ENCODE measurements at regions not wholly inside any gene's neighbourhood (a gene's known extent, or its start where the extent isn't known, plus 50 kb on each side); places are given as distances from the start of the nearest gene placed in this dataset.
"Not testable (repeated sequence)": the region's sequence is repeated elsewhere in the genome, so short reads cannot be mapped to it uniquely, and the experiment has no call there.

DNA sequence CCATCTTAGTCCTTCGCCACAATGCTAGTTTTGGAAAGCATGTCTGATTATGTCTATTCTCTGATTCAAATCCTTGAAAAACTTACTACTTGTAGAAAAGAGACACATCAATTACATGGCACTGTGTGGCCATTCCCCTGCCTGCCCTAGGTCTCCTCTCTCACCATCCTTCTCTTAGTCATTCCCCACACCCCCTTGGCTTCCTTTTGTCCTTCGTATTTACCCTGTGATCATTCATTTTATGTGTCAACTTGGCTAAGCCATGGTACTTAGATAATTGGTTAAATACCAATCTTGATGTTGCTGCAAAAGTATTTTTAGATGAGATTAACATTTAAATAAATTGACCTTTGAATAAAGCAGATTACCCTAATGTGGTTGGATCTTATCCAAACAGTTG lies 122.9 kb upstream of the CDH11 start:
- no peak overlapping the region for H3K27ac ChIP-seq (replicated peaks)
- H3K27me3 ChIP-seq (ENCODE audit: insufficient read depth, poor library complexity, severe bottlenecking): no peaks in the 10 kb centered on the region
- no peak for TF ChIP-seq SPI1 (IDR thresholded peaks at IDR 0.05; ENCODE audit: borderline replicate concordance, low read depth)
- TF ChIP-seq, protein P1, sequence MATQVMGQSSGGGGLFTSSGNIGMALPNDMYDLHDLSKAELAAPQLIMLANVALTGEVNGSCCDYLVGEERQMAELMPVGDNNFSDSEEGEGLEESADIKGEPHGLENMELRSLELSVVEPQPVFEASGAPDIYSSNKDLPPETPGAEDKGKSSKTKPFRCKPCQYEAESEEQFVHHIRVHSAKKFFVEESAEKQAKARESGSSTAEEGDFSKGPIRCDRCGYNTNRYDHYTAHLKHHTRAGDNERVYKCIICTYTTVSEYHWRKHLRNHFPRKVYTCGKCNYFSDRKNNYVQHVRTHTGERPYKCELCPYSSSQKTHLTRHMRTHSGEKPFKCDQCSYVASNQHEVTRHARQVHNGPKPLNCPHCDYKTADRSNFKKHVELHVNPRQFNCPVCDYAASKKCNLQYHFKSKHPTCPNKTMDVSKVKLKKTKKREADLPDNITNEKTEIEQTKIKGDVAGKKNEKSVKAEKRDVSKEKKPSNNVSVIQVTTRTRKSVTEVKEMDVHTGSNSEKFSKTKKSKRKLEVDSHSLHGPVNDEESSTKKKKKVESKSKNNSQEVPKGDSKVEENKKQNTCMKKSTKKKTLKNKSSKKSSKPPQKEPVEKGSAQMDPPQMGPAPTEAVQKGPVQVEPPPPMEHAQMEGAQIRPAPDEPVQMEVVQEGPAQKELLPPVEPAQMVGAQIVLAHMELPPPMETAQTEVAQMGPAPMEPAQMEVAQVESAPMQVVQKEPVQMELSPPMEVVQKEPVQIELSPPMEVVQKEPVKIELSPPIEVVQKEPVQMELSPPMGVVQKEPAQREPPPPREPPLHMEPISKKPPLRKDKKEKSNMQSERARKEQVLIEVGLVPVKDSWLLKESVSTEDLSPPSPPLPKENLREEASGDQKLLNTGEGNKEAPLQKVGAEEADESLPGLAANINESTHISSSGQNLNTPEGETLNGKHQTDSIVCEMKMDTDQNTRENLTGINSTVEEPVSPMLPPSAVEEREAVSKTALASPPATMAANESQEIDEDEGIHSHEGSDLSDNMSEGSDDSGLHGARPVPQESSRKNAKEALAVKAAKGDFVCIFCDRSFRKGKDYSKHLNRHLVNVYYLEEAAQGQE (IDR thresholded peaks at IDR 0.05; ENCODE audit: insufficient replicate concordance, low read depth): no peak
- no peak for TF ChIP-seq CTCF (IDR thresholded peaks at IDR 0.05; ENCODE audit: insufficient read depth, low read length)
- no peak for TF ChIP-seq GABPA (IDR thresholded peaks at IDR 0.05; ENCODE audit: low read depth)
- TF ChIP-seq POLR2AphosphoS5 (IDR thresholded peaks at IDR 0.05; ENCODE audit: low read depth): no peak
- H3K4me3 ChIP-seq (replicated peaks; ENCODE audit: insufficient read depth, low read length): no peak overlapping the region
- no peak for DNase-seq (ENCODE audit: low read depth in 1 of 2, low spot score in 1 of 2)

GRCh38 chr16:65235339-65236177 lies 113.7 kb upstream of the CDH11 start:
- DNase-seq (ENCODE audit: low read depth in 1 of 2, low spot score in 1 of 2): no peak
- TF ChIP-seq SPI1 (IDR thresholded peaks at IDR 0.05; ENCODE audit: borderline replicate concordance, low read depth) (no peak), POLR2AphosphoS5 (IDR thresholded peaks at IDR 0.05; ENCODE audit: low read depth) (no peak), CTCF (IDR thresholded peaks at IDR 0.05; ENCODE audit: insufficient read depth, low read length) (no peak), GABPA (IDR thresholded peaks at IDR 0.05; ENCODE audit: low read depth) (no peak)
- TF ChIP-seq, protein P1 (IDR thresholded peaks at IDR 0.05; ENCODE audit: insufficient replicate concordance, low read depth): no peak
- Histone ChIP-seq H3K27me3 (ENCODE audit: insufficient read depth, poor library complexity, severe bottlenecking) (no peaks in the 10 kb centered on the region), H3K27ac (replicated peaks) (no peak overlapping the region), H3K4me3 (replicated peaks; ENCODE audit: insufficient read depth, low read length) (no peak overlapping the region)

DNA sequence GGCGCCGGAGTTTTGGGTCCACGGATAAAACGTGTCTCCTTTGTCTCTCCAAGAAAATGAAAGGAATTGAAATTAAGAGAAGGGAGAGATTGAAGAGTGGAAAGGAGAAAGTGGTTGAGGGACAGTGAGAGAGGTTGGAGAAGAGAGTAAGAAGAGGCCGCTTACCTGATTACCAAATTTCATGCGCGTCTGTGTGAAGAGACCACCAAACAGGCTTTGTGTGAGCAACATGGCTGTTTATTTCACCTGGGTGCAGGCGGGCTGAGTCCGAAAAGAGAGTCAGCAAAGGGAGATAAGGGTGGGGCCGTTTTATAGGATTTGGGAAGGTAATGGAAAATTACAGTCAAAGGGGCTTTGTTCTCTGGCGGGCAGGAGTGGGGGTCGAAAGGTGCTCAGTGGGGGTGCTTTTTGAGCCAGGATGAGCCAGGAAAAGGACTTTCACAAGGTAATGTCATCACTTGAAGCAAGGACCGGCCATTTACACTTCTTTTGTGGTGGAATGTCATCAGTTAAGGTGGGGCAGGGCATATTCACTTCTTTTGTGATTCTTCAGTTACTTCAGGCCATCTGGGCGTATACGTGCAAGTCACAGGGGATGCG lies 113.0 kb upstream of the CDH11 start:
- not testable (repeated sequence) for DNase-seq (ENCODE audit: low read depth in 1 of 2, low spot score in 1 of 2); H3K4me3 ChIP-seq (replicated peaks; ENCODE audit: insufficient read depth, low read length); H3K27ac ChIP-seq (replicated peaks); H3K27me3 ChIP-seq (ENCODE audit: insufficient read depth, poor library complexity, severe bottlenecking)

DNA sequence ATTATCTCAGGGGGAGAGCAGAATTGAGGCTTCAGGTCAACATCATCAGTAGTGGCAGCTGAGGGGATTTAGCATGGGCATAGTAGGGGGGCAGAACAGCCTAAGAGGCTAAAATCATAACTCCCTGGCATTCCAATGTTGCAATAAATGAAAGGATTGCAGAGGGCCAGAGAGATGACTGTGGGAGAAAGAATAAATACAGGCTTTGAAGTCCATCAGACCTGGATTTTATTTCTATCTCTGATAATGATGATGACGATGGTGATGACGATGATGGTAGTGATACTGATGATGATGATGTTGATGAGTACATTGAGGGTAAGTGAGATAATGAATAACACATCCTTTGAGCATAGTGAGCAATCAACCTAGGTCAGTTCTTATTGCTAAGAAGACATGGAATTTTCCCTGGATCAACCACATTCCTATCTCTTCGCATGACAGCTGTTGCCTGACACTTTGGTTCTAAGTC lies 107.4 kb upstream of the CDH11 start:
- no peaks in the 10 kb centered on the region for H3K27me3 ChIP-seq (ENCODE audit: insufficient read depth, poor library complexity, severe bottlenecking)

More for the DNA sequence above, 107.4 kb upstream of the CDH11 start:
- H3K27ac ChIP-seq (replicated peaks): no peak overlapping the region
- TF ChIP-seq CTCF (IDR thresholded peaks at IDR 0.05; ENCODE audit: insufficient read depth, low read length) (no peak), GABPA (IDR thresholded peaks at IDR 0.05; ENCODE audit: low read depth) (no peak), SPI1 (IDR thresholded peaks at IDR 0.05; ENCODE audit: borderline replicate concordance, low read depth) (no peak), POLR2AphosphoS5 (IDR thresholded peaks at IDR 0.05; ENCODE audit: low read depth) (no peak)
- TF ChIP-seq, protein P1 (IDR thresholded peaks at IDR 0.05; ENCODE audit: insufficient replicate concordance, low read depth): no peak
- DNase-seq (ENCODE audit: low read depth in 1 of 2, low spot score in 1 of 2): no peak
- H3K4me3 ChIP-seq (replicated peaks; ENCODE audit: insufficient read depth, low read length): no peak overlapping the region
